Hepatic stellate cell (primary cell): ENCODE measurements at regions not wholly inside any gene's neighbourhood (a gene's known extent, or its start where the extent isn't known, plus 50 kb on each side); places are given as distances from the start of the nearest gene placed in this dataset.

ENCODE experiments used
- DNase-seq: peaks from one replicate; pipeline ENCODE4 v3.0.0; 2011; ENCODE audit warnings: low spot score

- DNase-seq = no peak
Observed at GRCh38 chr2:221818616-221819320, 246.7 kb upstream of the EPHA4 start.

GRCh38 chr2:221817878-221818277, 245.8 kb upstream of the EPHA4 start:
- no peak for DNase-seq

GRCh38 chr2:221817052-221817451, 244.9 kb upstream of the EPHA4 start:
- no peak for DNase-seq

GRCh38 chr2:221816566-221816965, 244.5 kb upstream of the EPHA4 start:
- DNase-seq = no peak

- no peak for DNase-seq
Observed at GRCh38 chr2:221810650-221811049, 238.5 kb upstream of the EPHA4 start.

GRCh38 chr2:221810245-221810644, 238.1 kb upstream of the EPHA4 start:
- DNase-seq = no peak

GRCh38 chr2:221808488-221808887, 236.4 kb upstream of the EPHA4 start:
- DNase-seq = no peak

- DNase-seq = no peak
Observed at GRCh38 chr2:221807706-221808105, 235.6 kb upstream of the EPHA4 start.

- DNase-seq = no peak
Observed at GRCh38 chr2:221802089-221802488, 230.0 kb upstream of the EPHA4 start.

GRCh38 chr2:221792971-221793521, 220.9 kb upstream of the EPHA4 start:
- no peak for DNase-seq

- DNase-seq = no peak
Observed at GRCh38 chr2:221791844-221792243, 219.7 kb upstream of the EPHA4 start.

- DNase-seq = no peak
Observed at GRCh38 chr2:221787561-221787960, 215.5 kb upstream of the EPHA4 start.

- no peak for DNase-seq
Observed at GRCh38 chr2:221786297-221786926, 214.3 kb upstream of the EPHA4 start.

GRCh38 chr2:221780281-221780688, 208.2 kb upstream of the EPHA4 start:
- no peak for DNase-seq

GRCh38 chr2:221779614-221780067, 207.5 kb upstream of the EPHA4 start:
- DNase-seq = no peak

GRCh38 chr2:221778025-221778424, 205.9 kb upstream of the EPHA4 start:
- DNase-seq = no peak

GRCh38 chr2:221777119-221777518, 205.0 kb upstream of the EPHA4 start:
- no peak for DNase-seq

- DNase-seq = no peak
Observed at GRCh38 chr2:221775096-221775495, 203.0 kb upstream of the EPHA4 start.

- DNase-seq = no peak
Observed at GRCh38 chr2:221774136-221774535, 202.0 kb upstream of the EPHA4 start.

GRCh38 chr2:221771297-221771696, 199.2 kb upstream of the EPHA4 start:
- no peak for DNase-seq

- no peak for DNase-seq
Observed at GRCh38 chr2:221767106-221768012, 195.3 kb upstream of the EPHA4 start.

GRCh38 chr2:221762496-221762895, 190.4 kb upstream of the EPHA4 start:
- DNase-seq = no peak
